ENCODE measurements at regions not wholly inside any gene's neighbourhood (a gene's known extent, or its start where the extent isn't known, plus 50 kb on each side); places are given as distances from the start of the nearest gene placed in this dataset.

DNA sequence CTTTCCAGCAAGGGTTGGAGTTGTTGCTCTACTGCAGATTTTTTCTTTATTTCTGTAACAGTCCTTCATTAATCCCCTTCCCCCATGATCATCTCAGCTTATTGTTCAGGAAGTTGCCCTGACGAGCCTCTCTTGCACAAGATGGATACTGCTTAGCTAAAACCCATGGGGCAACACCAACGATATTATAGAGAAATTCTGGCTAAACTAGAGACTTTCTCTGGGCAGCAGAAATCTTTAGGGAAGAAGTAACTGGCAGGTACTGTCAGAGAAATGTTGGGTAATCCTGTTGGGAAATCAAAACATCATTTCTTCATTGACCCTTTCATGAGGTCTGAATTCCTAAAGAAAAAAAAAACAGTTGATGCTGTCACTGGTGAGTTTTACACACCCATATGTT is 921.3 kb downstream of the NLGN4X start:
- TF ChIP-seq, protein P1, sequence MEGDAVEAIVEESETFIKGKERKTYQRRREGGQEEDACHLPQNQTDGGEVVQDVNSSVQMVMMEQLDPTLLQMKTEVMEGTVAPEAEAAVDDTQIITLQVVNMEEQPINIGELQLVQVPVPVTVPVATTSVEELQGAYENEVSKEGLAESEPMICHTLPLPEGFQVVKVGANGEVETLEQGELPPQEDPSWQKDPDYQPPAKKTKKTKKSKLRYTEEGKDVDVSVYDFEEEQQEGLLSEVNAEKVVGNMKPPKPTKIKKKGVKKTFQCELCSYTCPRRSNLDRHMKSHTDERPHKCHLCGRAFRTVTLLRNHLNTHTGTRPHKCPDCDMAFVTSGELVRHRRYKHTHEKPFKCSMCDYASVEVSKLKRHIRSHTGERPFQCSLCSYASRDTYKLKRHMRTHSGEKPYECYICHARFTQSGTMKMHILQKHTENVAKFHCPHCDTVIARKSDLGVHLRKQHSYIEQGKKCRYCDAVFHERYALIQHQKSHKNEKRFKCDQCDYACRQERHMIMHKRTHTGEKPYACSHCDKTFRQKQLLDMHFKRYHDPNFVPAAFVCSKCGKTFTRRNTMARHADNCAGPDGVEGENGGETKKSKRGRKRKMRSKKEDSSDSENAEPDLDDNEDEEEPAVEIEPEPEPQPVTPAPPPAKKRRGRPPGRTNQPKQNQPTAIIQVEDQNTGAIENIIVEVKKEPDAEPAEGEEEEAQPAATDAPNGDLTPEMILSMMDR (IDR thresholded peaks at IDR 0.05), result no peak
- TF ChIP-seq POLR2AphosphoS5 (IDR thresholded peaks at IDR 0.05; ENCODE audit: low read depth, low read length), result no peak
- no peak for TF ChIP-seq EP300 (IDR thresholded peaks at IDR 0.05; ENCODE audit: borderline replicate concordance in 1 of 2, low read depth in 1 of 2, low read length in 1 of 2)

Measured in SK-N-SH (cell line).